ENCODE measurements at regions not wholly inside any gene's neighbourhood (a gene's known extent, or its start where the extent isn't known, plus 50 kb on each side); places are given as distances from the start of the nearest gene placed in this dataset.

DNA sequence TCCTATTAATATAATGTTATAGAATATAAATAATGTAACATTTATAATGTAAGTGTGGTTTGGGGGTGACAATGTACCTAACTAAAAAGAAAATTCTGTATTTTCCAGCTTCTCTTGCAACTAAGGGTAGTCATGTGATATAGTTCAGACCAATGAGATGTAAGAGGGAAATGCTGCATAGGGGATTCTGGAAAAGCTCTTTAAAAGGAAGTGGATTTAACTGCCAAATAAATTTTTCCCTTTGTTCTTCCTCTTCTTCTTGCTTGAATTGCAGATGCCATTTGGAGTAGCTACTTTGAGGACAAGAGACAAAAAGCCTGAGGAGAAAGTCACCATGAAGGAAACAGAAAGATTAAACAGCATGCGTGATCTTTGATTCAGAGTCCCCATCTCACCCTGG, 194.3 kb downstream of the PTEN start:
- Histone ChIP-seq H3K27me3 (ENCODE audit: control insufficient read depth in 3 of 3, insufficient read depth in 3 of 3, low read depth in 1 of 3, low read length in 3 of 3) (no peaks in the 10 kb centered on the region), H3K4me1 (ENCODE audit: control insufficient read depth in 2 of 2, insufficient read depth in 1 of 2, low read depth in 1 of 2, low read length in 2 of 2) (peaks cover 0 to 3% of the 10 kb centered on the region in 2 donors), H2BK5ac (ENCODE audit: low read length) (no peak overlapping the region), H3K4me3 (ENCODE audit: low read length in 2 of 2) (no peak overlapping the region), H3K27ac (replicated peaks; ENCODE audit: low read length) (no peak overlapping the region), H2BK15ac (ENCODE audit: low read length) (no peak overlapping the region), H3K9ac (ENCODE audit: low read depth, low read length, poor library complexity) (no peak overlapping the region), H4K8ac (ENCODE audit: low read depth, low read length) (no peak overlapping the region), H3K4me2 (ENCODE audit: insufficient read depth, low read length, poor library complexity, severe bottlenecking) (no peak overlapping the region), H3K36me3 (replicated peaks in 1 of 2; ENCODE audit: control insufficient read depth in 2 of 2, insufficient read depth in 2 of 2, low read length in 2 of 2) (no peaks in the 10 kb centered on the region), H3K4ac (ENCODE audit: low read length) (no peak overlapping the region), H3K9me3 (replicated peaks in 1 of 2; ENCODE audit: control insufficient read depth in 2 of 2, insufficient read depth in 1 of 2, low read depth in 1 of 2, low read length in 2 of 2) (no peaks in the 10 kb centered on the region), H2BK120ac (ENCODE audit: low read depth, low read length) (no peak overlapping the region), H3K14ac (ENCODE audit: low read length) (no peak overlapping the region), H3K79me1 (ENCODE audit: low read depth, low read length) (no peaks in the 10 kb centered on the region), H2BK12ac (ENCODE audit: low read length) (no peak overlapping the region), H3K23ac (ENCODE audit: low read depth, low read length, poor library complexity) (no peak overlapping the region), H4K91ac (ENCODE audit: low read depth, low read length, poor library complexity) (no peak overlapping the region), H2AK5ac (ENCODE audit: low read depth, low read length) (no peak overlapping the region), H2AFZ (ENCODE audit: low read length) (no peak overlapping the region), H3K18ac (ENCODE audit: low read length) (no peak overlapping the region)
- WGBS, 2 donors (ENCODE audit: extremely low coverage in 2 of 2, insufficient read length in 2 of 2, insufficient replicate concordance in 1 of 2) = no CpG with 5 or more reads among the region's 1 CpG
- DNase-seq (ENCODE audit: low spot score) = no peak

DNA sequence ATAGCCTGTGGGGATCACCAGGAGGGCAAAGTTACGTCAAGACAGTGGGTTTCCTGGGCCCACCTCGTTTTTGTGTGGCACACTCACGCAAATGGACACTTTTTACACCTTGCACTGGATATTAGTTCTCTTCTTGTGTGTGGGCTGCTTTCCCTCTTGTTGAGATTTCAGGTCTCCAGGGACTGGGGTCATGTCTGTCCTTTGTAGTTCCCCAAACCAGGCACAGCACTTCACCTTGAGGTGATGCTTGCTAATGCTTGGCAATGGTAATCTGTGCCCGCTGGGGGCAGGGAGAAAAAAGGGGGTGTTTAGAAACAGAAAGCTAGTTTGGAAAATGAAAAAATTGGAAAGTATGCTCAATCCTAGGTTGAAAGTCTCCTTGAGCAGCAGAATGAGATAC, 195.3 kb downstream of the PTEN start:
- H4K91ac ChIP-seq (ENCODE audit: low read depth, low read length, poor library complexity) = no peak overlapping the region
- no peaks in the 10 kb centered on the region for H3K27me3 ChIP-seq (ENCODE audit: control insufficient read depth in 3 of 3, insufficient read depth in 3 of 3, low read depth in 1 of 3, low read length in 3 of 3)
- no peak overlapping the region for H2AK5ac ChIP-seq (ENCODE audit: low read depth, low read length)
- no peak overlapping the region for H2BK12ac ChIP-seq (ENCODE audit: low read length)
- no peak overlapping the region for H3K9ac ChIP-seq (ENCODE audit: low read depth, low read length, poor library complexity)
- no peak overlapping the region for H2BK15ac ChIP-seq (ENCODE audit: low read length)
- no peak overlapping the region for H3K14ac ChIP-seq (ENCODE audit: low read length)
- no peaks in the 10 kb centered on the region for H3K79me1 ChIP-seq (ENCODE audit: low read depth, low read length)
- H3K36me3 ChIP-seq (replicated peaks in 1 of 2; ENCODE audit: control insufficient read depth in 2 of 2, insufficient read depth in 2 of 2, low read length in 2 of 2) = no peaks in the 10 kb centered on the region
- H2AFZ ChIP-seq (ENCODE audit: low read length) = no peak overlapping the region
- no peak overlapping the region for H2BK120ac ChIP-seq (ENCODE audit: low read depth, low read length)
- no peak for DNase-seq (ENCODE audit: low spot score)
- no peak overlapping the region for H3K23ac ChIP-seq (ENCODE audit: low read depth, low read length, poor library complexity)
- no peak overlapping the region for H3K4ac ChIP-seq (ENCODE audit: low read length)
- no peak overlapping the region for H2BK5ac ChIP-seq (ENCODE audit: low read length)
- WGBS, 2 donors (ENCODE audit: extremely low coverage in 2 of 2, insufficient read length in 2 of 2, insufficient replicate concordance in 1 of 2) = no CpG with 5 or more reads among the region's 4 CpGs
- H3K9me3 ChIP-seq (replicated peaks in 1 of 2; ENCODE audit: control insufficient read depth in 2 of 2, insufficient read depth in 1 of 2, low read depth in 1 of 2, low read length in 2 of 2) = no peaks in the 10 kb centered on the region
- H4K8ac ChIP-seq (ENCODE audit: low read depth, low read length) = no peak overlapping the region
- peaks cover 0 to 5% of the 10 kb centered on the region in 2 donors for H3K4me1 ChIP-seq (ENCODE audit: control insufficient read depth in 2 of 2, insufficient read depth in 1 of 2, low read depth in 1 of 2, low read length in 2 of 2)
- H3K4me3 ChIP-seq (ENCODE audit: low read length in 2 of 2) = no peak overlapping the region
- no peak overlapping the region for H3K4me2 ChIP-seq (ENCODE audit: insufficient read depth, low read length, poor library complexity, severe bottlenecking)
- no peak overlapping the region for H3K27ac ChIP-seq (replicated peaks; ENCODE audit: low read length)
- H3K18ac ChIP-seq (ENCODE audit: low read length) = no peak overlapping the region

DNA sequence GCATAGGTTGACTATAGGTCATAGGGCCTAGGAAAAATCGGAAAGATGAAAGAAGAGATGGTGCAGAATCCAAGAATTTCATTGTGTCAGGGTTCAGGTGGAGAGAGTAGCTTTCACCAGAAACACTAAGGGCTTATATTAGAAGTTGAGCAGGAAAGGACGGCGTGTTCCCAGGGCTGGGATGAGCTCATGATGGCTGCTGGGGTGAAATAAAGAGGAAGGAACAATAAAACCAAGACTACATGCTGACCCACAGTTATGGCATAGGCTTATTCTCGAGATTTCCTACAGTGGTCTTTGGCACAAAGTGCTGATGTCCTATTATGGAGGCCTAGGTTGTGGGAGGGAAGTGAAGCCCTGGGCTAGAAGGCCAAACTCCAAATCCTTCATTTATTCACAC, 195.8 kb downstream of the PTEN start:
- Histone ChIP-seq H3K23ac (ENCODE audit: low read depth, low read length, poor library complexity) (no peak overlapping the region), H3K9me3 (replicated peaks in 1 of 2; ENCODE audit: control insufficient read depth in 2 of 2, insufficient read depth in 1 of 2, low read depth in 1 of 2, low read length in 2 of 2) (no peaks in the 10 kb centered on the region), H4K91ac (ENCODE audit: low read depth, low read length, poor library complexity) (no peak overlapping the region), H2BK12ac (ENCODE audit: low read length) (no peak overlapping the region), H4K8ac (ENCODE audit: low read depth, low read length) (no peak overlapping the region), H2BK120ac (ENCODE audit: low read depth, low read length) (no peak overlapping the region), H3K18ac (ENCODE audit: low read length) (no peak overlapping the region), H2BK5ac (ENCODE audit: low read length) (no peak overlapping the region), H3K4ac (ENCODE audit: low read length) (no peak overlapping the region), H3K9ac (ENCODE audit: low read depth, low read length, poor library complexity) (no peak overlapping the region), H3K79me1 (ENCODE audit: low read depth, low read length) (no peaks in the 10 kb centered on the region), H2BK15ac (ENCODE audit: low read length) (no peak overlapping the region), H3K27ac (replicated peaks; ENCODE audit: low read length) (no peak overlapping the region), H2AFZ (ENCODE audit: low read length) (no peak overlapping the region), H3K4me1 (ENCODE audit: control insufficient read depth in 2 of 2, insufficient read depth in 1 of 2, low read depth in 1 of 2, low read length in 2 of 2) (peaks cover 0 to 5% of the 10 kb centered on the region in 2 donors), H3K14ac (ENCODE audit: low read length) (no peak overlapping the region), H3K27me3 (ENCODE audit: control insufficient read depth in 3 of 3, insufficient read depth in 3 of 3, low read depth in 1 of 3, low read length in 3 of 3) (no peaks in the 10 kb centered on the region), H2AK5ac (ENCODE audit: low read depth, low read length) (no peak overlapping the region), H3K4me3 (ENCODE audit: low read length in 2 of 2) (no peak overlapping the region), H3K4me2 (ENCODE audit: insufficient read depth, low read length, poor library complexity, severe bottlenecking) (no peak overlapping the region), H3K36me3 (replicated peaks in 1 of 2; ENCODE audit: control insufficient read depth in 2 of 2, insufficient read depth in 2 of 2, low read length in 2 of 2) (no peaks in the 10 kb centered on the region)
- no peak for DNase-seq (ENCODE audit: low spot score)
- WGBS, 2 donors (ENCODE audit: extremely low coverage in 2 of 2, insufficient read length in 2 of 2, insufficient replicate concordance in 1 of 2) = no CpG with 5 or more reads among the region's 4 CpGs

DNA sequence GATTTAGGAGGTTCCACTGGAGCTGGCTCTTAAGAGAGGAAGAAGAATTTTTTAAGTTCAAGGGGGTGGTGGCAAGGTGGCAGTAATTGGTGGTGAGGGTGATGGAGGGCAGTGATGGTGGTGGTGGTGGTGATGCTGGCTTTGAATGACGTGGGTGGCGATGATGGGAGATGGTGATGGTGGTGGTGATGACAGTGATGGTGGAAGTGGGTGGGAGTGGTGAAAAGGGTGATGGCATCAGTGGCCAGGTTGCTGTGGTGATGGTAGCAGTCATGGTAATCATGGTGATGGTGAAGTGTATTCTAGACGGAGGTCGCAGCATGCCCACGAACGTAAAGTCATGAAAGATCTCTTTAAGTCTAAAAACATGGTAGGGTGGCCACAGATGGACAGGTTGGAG, 197.3 kb downstream of the PTEN start:
- Histone ChIP-seq H2BK120ac (ENCODE audit: low read depth, low read length) (no peak overlapping the region), H2AFZ (ENCODE audit: low read length) (no peak overlapping the region), H4K91ac (ENCODE audit: low read depth, low read length, poor library complexity) (no peak overlapping the region), H3K36me3 (replicated peaks in 1 of 2; ENCODE audit: control insufficient read depth in 2 of 2, insufficient read depth in 2 of 2, low read length in 2 of 2) (no peaks in the 10 kb centered on the region), H3K9me3 (replicated peaks in 1 of 2; ENCODE audit: control insufficient read depth in 2 of 2, insufficient read depth in 1 of 2, low read depth in 1 of 2, low read length in 2 of 2) (no peaks in the 10 kb centered on the region), H4K8ac (ENCODE audit: low read depth, low read length) (no peak overlapping the region), H3K18ac (ENCODE audit: low read length) (no peak overlapping the region), H3K4me3 (ENCODE audit: low read length in 2 of 2) (peak overlapping the region in 1 of 2 donors; percentile 61), H3K14ac (ENCODE audit: low read length) (no peak overlapping the region), H2BK5ac (ENCODE audit: low read length) (no peak overlapping the region), H3K4me2 (ENCODE audit: insufficient read depth, low read length, poor library complexity, severe bottlenecking) (no peak overlapping the region), H3K9ac (ENCODE audit: low read depth, low read length, poor library complexity) (no peak overlapping the region), H2AK5ac (ENCODE audit: low read depth, low read length) (no peak overlapping the region), H3K27me3 (ENCODE audit: control insufficient read depth in 3 of 3, insufficient read depth in 3 of 3, low read depth in 1 of 3, low read length in 3 of 3) (no peaks in the 10 kb centered on the region), H3K4ac (ENCODE audit: low read length) (no peak overlapping the region), H3K23ac (ENCODE audit: low read depth, low read length, poor library complexity) (no peak overlapping the region), H2BK15ac (ENCODE audit: low read length) (no peak overlapping the region), H3K79me1 (ENCODE audit: low read depth, low read length) (no peaks in the 10 kb centered on the region), H3K27ac (replicated peaks; ENCODE audit: low read length) (no peak overlapping the region), H2BK12ac (ENCODE audit: low read length) (no peak overlapping the region), H3K4me1 (ENCODE audit: control insufficient read depth in 2 of 2, insufficient read depth in 1 of 2, low read depth in 1 of 2, low read length in 2 of 2) (peaks cover 0 to 5% of the 10 kb centered on the region in 2 donors)
- DNase-seq (ENCODE audit: low spot score) = no peak
- no CpG with 5 or more reads among the region's 6 CpGs for WGBS, 2 donors (ENCODE audit: extremely low coverage in 2 of 2, insufficient read length in 2 of 2, insufficient replicate concordance in 1 of 2)
